Epithelial cell of prostate (primary cell): ENCODE measurements at regions not wholly inside any gene's neighbourhood (a gene's known extent, or its start where the extent isn't known, plus 50 kb on each side); places are given as distances from the start of the nearest gene placed in this dataset.
"Not testable (repeated sequence)": the region's sequence is repeated elsewhere in the genome, so short reads cannot be mapped to it uniquely, and the experiment has no call there.

Experiments used
- DNase-seq: peaks from one replicate; pipeline ENCODE4 v3.0.0-alpha.2; 2011; ENCODE audit warnings: low read depth, low spot score
- H3K27ac ChIP-seq: fragments of 450-650 bp; 2 replicates; pipeline ENCODE4 v1.5.1; 2017; ENCODE audit warnings: mild to moderate bottlenecking

DNA sequence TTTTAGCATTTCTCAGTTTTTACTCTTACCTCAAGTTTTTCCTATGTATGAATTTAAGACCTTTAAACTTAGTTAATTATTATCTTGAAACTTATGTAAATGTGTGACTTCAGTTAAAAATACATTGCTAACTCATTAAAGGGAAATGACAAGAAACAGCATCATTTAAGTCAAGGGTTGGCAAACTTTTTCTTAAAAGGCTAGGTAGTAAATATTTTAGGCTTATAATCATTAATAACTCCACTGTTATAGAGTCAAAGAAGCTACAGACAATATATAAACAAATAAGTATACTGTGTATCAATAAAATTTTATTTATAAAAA lies 259.7 kb upstream of the RBMS1 start:
- DNase-seq: no peak
- peak overlapping the region; percentile 58 for H3K27ac ChIP-seq

DNA sequence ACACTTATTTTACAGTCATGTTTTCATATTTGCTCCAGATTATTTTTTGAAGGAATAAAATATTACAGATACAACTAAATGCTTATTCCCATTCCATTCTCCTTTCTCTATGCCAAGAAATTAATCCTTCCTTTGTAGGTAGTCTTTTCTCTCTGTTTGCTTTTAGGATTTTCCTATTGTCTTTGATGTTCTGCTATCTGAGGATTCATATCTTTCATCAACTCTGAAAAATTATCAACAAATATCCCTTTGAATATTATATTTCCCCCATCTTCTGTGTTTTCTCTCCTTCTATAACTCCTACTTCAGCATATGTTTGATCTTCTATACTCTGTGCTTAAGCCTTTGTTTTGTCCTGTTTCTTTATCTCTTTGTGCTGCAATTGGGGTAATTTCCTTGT lies 260.4 kb upstream of the RBMS1 start:
- DNase-seq: no peak
- H3K27ac ChIP-seq: no peak overlapping the region

DNA sequence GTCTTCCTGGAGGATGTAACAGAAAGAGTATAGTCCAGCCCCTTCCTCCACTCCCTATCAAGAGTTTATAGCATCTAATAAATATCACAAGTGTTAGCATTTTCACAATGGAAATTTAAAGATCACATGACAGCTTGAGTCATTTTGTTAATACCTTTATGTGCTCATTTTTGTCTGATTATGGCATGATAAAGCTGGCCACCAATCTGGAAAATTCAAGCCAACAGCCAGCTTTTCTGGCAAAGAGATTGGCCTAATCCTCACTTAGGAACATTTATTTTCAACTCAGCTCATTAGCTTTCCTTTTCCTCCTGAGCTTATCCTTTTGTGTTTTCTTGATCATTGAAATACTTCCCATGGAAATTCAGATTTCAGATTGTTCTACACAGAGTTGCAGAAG lies 262.9 kb upstream of the RBMS1 start:
- no peak for DNase-seq
- no peak overlapping the region for H3K27ac ChIP-seq

DNA sequence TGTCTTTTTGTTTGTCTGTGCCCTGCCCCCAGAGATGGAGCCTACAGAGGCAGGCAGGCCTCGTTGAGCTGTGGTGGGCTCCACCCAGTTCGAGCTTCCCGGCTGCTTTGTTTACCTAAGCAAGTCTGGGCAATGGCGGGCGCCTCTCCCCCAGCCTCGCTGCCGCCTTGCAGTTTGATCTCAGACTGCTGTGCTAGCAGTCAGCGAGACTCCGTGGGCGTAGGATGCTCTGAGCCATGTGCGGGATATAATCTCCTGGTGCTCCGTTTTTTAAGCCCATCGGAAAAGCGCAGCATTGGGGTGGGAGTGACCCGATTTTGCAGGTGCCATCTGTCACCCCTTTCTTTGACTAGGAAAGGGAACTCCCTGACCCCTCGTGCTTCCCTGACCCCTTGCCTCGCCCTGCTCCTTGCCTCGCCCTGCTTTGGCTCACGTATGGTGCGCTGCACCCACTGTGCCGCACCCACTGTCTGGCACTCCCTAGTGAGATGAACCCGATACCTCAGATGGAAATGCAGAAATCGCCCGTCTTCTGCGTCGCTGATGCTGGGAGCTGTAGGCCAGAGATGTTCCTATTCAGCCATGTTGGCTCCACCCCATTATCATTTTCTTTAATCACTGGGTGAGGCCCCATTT lies 269.0 kb upstream of the RBMS1 start:
- not testable (repeated sequence) for DNase-seq, H3K27ac ChIP-seq

DNA sequence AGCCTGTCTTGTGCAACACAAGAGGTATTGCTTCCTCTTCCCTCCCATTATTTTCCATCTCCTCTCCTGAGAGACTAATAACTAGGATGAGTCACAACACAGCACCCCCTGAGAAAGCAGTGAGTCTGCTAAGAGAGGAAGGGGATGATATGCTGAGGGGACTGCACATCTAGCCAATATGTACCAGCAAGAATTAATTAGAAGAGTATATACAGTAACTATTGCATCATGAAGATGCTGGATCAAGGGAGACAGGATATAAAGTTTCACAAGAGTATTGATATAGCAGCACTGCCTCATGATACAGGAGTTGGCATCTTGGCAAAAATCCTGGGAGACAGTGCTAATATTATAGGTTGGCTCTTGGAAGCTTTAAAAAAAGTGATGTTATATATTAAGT lies 289.9 kb upstream of the RBMS1 start:
- H3K27ac ChIP-seq: no peak overlapping the region
- DNase-seq: no peak

DNA sequence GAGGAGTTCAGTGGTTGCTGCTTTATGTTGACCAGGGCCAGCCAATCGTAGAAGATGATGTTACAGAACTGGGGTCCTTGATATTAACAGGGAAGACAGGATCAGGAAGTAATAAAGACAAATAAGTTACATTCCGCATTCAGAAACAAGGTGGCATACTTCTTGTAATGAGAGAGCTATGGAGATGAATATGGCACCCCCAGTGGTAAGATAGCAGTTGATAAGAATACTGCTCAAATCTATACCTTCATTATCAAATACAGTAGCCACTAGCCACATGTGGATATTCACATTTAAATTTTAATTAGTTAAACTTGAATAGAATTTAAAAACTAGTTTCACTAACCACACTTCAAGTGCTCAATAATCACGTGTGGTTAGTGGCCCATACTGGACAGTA lies 290.4 kb upstream of the RBMS1 start:
- no peak overlapping the region for H3K27ac ChIP-seq
- DNase-seq: no peak

DNA sequence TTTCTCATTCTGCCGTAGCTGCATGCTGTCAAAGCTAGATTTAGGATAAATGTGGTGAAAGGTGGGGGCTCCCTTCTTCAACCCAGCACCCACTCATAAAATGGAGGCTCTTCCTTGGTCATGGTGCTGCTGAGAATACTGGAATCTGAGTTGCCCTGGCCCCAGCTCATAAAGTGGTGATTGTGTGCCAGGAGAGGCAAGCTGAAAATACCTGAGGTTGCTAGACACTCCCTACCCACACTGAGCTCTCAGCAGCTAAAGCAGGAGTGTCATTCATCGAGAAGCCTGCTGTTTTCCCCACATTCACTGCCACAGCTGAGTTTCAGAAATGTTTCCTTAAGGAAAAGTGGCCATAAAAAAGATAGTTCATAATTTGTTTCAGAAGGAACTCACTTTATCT lies 297.1 kb upstream of the RBMS1 start:
- no peak for DNase-seq
- no peak overlapping the region for H3K27ac ChIP-seq

DNA sequence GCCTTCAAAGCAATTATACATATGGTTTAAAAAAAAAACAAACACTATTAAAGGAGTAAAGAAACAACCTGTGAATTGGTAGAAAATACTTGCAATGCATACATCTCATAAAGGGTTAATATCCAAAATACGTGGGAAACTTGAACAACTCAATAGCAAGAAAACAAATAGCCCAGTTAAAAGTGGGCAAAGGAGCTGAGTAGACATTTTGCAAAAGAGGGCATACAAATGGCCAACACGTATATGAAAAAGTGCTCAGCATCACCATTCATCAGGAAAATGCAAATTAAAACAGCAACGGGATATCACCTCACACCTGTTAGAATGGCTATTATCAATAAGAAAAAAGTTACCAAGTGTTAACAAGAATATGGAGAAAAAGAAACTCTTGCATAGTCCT lies 298.3 kb upstream of the RBMS1 start:
- no peak for DNase-seq
- no peak overlapping the region for H3K27ac ChIP-seq

DNA sequence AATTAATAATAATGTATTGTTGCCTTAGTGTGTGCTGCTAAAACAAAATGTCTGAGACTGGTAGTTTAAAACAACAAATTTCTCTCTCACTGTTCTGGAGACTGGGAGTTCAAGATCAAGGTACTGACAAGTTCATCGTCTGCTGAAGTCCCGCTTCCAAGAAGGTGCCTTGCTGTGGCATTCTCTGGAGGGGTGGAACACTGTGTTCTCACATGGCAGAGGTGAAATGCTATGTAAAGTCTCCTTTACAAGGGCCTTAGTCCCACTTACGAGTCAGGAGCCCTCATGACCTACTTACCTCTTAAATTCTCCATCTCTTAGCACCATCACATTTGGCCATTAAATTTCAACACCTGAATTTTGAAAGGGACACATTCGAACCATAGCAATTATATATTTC lies 299.2 kb upstream of the RBMS1 start:
- DNase-seq: no peak
- H3K27ac ChIP-seq: no peak overlapping the region

DNA sequence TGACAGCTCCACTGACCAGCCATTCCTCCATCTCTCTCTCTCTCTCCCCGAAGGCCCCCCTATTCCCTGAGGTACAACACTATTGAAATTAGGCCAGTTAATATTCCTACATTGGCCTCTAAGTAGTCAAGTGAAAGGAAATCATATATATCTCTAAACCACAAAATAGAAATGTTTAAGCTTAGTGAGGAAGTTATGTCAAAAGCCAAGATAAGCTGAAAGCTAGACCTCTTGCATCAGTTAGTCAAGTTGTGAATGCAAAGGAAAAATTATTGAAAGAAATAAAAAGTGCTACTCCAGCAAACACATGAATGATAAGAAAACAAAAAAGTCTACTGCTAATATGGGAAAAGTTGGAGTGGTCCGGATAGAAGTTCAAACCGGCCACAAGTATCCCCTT lies 301.3 kb upstream of the RBMS1 start:
- H3K27ac ChIP-seq: no peak overlapping the region
- DNase-seq: no peak

DNA sequence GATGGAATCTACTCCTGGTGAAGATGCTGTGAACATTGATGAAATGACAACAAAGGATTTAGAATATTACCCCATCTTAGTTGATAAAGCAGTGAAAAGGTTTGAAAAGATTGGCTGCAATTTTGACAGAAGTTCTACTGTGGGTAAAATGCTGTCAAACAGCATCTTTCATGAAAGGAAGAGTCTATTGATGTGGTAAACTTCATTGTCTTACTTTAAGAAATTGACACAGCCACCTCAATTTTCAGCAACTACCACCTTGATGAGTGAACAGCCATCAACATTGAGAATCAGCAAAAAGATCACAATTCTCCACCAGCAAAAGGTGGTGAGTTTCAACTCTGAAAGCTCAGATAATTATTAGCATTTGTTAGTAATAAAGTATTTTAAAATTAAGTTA lies 310.3 kb upstream of the RBMS1 start:
- no peak overlapping the region for H3K27ac ChIP-seq
- no peak for DNase-seq

DNA sequence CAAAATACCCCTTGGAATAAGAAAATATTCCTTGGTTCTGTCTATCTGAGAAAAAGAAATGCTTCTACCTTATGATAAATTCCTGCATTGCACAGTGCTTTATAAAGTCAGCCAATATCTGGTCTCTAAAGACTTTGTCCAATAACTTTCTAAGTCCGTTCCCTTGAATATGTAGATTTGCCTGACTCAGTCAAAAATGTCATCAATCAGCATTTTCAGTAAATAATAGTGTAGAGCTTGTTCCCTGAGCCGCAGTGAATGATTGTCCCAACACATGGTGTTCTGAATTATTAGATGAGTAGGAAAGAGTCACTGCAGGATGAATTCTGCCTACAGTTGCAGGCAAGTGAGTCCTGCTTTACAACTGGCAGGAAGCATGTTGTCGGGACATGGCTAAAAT lies 316.8 kb upstream of the RBMS1 start:
- DNase-seq: no peak
- no peak overlapping the region for H3K27ac ChIP-seq

DNA sequence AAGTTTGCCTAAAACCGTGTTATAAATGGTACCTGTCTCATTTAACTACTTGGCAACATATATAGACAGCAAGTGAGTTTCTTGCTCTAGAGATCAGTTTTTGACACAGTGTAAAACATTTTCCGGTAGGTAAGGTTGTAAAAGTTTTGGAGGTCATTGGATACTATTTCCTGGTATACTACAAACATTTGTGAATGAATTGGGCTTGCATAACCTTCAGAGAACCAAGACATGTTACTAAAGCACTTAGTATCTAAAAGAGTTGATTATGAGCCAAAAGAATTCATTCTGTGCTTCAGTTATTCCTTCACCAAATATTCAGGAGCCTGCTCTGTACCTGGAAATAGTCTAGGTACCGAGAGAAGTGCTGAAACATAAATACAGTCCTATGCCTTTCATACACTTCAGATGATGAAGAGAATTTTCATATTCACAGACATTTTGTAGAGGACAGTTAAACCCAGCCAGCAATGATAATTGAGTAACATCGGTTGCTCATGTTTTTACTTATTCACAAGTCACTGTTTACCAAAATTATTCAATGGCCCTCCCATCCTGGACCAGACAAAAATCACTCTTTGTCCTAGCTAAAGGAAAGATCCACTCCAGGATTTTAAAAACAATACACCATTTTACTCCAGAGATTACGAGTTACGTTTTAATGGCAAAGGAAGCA lies 319.4 kb upstream of the RBMS1 start:
- DNase-seq: no peak
- H3K27ac ChIP-seq: no peak overlapping the region

DNA sequence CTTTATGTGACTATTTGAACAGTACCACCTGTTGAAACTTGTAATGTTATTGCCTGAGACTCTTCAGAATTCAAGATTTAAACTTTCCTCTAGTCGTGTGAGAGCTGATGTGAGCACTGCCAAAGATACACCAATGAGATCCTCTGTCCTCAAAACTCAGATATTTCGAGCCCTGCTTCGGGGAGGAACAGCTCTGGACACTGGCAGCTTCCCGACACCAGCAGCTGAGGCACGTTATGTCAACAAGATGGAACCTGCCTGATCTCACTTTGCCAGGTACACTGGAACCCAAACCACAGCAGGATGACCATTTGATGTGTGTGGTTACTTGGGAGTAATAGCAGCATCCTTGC lies 319.9 kb upstream of the RBMS1 start:
- DNase-seq: no peak

DNA sequence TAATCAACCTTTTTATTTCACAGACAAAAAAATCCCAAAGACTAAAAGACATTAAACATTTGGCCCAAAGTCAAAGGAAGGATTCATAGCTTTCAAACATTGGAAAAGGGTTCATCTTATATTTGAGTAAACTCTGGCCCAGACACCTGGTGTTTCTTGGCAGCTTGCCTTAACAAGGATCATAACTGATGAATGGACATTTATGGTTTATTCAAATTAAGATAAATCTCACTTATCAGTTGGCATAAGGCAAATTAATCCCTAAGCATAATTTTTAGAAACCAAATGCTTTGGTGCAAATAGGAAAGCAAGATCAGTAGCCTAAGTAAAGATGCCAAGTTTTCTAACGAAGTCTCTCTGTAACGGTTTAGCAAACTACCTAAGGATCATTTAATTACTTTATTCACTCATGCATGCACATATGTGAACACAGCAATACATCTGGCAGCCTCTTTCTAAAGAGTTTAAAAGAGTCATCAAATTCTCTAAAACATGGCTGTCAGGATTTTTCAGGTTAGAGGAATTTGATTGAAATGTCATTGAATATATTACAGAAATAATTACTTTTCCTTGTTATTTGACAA lies 323.4 kb upstream of the RBMS1 start:
- no peak overlapping the region for H3K27ac ChIP-seq
- DNase-seq: no peak

More for the DNA sequence above, 319.9 kb upstream of the RBMS1 start:
- H3K27ac ChIP-seq: no peak overlapping the region

DNA sequence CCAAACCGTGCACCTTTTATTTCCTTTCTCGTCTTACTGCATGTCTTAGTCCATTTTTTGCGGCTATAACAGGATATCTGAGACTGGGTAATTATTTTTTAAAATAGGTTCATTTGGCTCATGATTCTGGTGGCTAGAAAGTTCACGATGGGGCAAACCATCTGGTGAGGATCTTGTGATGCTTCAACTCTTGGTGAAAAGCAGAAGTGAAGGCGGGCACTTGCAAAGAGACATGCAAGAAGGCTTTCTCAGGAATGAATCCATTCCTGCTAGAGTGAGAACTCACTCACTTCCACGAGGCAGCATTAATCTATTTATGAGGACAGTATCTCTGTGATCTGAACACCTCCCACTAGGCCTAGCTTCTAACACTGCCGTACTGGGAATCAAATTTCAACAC lies 327.1 kb upstream of the RBMS1 start:
- no peak for DNase-seq
- H3K27ac ChIP-seq: no peak overlapping the region

DNA sequence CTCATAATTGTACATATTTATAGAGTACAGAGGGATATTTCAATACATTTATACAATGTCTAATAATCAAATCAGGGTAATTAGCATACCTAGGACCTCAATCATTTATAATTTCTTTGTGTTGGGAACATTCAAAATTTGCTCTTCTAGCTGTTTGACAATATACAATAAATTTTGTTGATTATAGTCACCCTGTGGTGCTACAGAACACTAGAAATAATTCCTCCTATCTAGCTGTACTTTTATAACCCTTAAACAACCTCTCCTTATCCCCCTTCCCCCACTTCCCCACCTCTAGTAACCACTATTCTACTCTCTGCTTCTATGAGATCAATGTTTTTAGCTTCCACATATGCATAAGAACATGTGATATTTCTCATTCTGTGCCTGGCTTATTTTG lies 328.4 kb upstream of the RBMS1 start:
- DNase-seq: no peak
- H3K27ac ChIP-seq: no peak overlapping the region

DNA sequence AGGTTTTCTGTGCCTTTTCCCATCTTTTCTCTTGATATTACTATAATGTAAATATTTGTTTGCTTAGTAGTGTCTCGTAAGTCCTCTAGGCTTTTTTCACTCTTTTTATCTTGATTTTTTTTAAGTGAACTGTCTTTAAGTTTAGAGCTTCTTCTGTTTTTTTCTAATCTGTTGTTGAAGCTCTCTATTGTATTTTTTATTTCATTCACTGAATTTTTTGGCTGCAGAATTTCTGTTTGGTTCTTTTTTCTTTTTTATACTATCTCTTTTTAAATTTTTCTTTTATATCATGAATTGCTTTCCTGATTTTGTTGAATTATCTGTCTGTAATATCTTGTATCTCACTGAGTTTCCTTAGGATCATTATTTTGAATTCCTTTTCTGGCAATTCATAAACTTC lies 331.8 kb upstream of the RBMS1 start:
- DNase-seq: no peak

DNA sequence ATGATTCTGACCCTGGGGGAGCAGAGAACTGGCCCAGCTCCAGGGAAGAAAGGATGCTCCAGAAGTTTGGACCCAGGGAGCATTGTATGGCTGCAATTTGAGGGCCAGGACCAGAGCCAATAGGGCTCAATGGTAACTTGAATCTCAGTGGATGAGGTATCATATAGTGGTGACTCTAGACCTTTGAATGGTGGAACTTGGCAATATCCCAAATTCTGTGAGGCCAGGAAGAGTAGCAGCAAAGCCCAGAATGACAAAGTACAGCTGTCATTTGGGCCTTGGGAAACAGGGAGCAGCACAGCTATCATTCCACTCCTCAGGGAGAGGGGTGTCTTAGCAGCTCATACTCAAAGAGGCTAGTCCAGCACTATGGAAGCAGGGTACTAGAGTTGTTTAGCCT lies 332.9 kb upstream of the RBMS1 start:
- DNase-seq: no peak
- H3K27ac ChIP-seq: no peak overlapping the region

More for the DNA sequence above, 331.8 kb upstream of the RBMS1 start:
- H3K27ac ChIP-seq: no peak overlapping the region

DNA sequence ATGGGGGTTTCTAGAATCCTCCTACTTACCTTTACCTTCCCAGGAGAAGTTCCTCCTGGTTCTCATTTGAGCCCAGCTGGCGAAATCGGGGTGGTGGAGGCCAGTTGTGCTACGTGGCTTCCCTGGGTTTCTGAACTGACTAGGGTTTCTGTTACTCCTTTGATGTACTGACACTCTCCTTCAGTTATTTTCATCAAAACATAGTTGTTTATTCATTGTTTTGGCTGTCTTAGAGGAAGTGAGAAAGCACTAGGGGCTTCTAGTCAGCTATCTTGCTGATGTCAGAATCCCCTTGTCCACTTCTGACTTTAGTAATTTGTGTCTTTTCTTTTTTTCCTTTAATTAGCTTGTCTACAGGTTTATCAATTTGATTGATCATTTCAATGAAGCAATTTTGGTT lies 332.2 kb upstream of the TANK start:
- no peak overlapping the region for H3K27ac ChIP-seq
- DNase-seq: no peak

DNA sequence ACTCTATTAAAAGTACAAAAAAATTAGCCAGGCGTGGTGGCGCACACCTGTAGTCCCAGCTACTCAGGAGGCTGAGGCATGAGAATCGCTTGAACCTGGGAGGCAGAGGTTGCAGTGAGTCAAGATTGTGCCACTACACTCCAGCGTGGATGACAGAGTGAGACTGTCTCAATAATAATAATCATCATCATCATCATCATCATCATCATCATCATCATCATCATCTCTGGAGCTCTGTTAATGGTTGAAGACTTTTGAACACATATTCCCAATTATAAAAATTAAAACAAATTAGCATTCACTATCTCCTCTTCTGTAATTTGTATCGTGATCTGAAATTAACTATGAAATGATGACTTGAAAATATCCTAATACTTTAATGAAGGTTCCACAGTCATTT lies 327.8 kb upstream of the TANK start:
- DNase-seq, H3K27ac ChIP-seq: not testable (repeated sequence)

DNA sequence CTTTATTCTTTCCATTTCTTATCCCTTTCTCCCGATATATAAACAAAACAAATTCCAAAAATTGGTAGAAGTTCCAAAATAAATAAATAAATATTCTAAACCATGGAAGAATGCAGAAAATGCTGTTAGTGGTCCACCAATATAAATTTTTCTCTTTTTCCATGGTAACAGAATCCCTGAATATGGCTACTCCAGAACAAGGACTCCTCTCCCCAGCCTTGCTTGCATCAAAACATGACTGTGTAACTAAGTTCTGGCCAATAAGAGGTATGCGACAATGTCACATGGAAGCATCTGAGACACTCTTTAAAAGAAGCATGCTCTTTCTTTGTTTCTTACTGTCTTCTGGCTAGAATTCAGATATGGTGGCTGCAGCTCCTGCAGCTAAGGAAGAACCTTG lies 325.1 kb upstream of the TANK start:
- DNase-seq: no peak

More for the DNA sequence above, 325.1 kb upstream of the TANK start:
- H3K27ac ChIP-seq: no peak overlapping the region
